Occipital lobe (tissue), 1 donor: ENCODE measurements at regions not wholly inside any gene's neighbourhood (a gene's known extent, or its start where the extent isn't known, plus 50 kb on each side); places are given as distances from the start of the nearest gene placed in this dataset.

Source experiments
- DNase-seq: peaks from one replicate; lab custom pipeline; 2025; lab: John Stamatoyannopoulos, UW

GRCh38 chr21:21605521-21605920 is 607.3 kb downstream of the NCAM2 start:
- DNase-seq = no peak

GRCh38 chr21:21606041-21606440 is 607.8 kb downstream of the NCAM2 start:
- no peak for DNase-seq

GRCh38 chr21:21612466-21612865 is 614.3 kb downstream of the NCAM2 start:
- DNase-seq = no peak

- no peak for DNase-seq
These were observed 616.8 kb downstream of the NCAM2 start for GRCh38 chr21:21614966-21615365.

- no peak for DNase-seq
These were observed 624.4 kb downstream of the NCAM2 start for GRCh38 chr21:21622460-21623234.

GRCh38 chr21:21624674-21625073 is 626.5 kb downstream of the NCAM2 start:
- no peak for DNase-seq

GRCh38 chr21:21631961-21632360 is 633.8 kb downstream of the NCAM2 start:
- DNase-seq = no peak

- DNase-seq = no peak
These were observed 634.7 kb downstream of the NCAM2 start for GRCh38 chr21:21632926-21633325.

GRCh38 chr21:21661741-21662140 is 663.5 kb downstream of the NCAM2 start:
- no peak for DNase-seq

- no peak for DNase-seq
These were observed 664.6 kb downstream of the NCAM2 start for GRCh38 chr21:21662776-21663175.

- DNase-seq = no peak
These were observed 666.7 kb downstream of the NCAM2 start for GRCh38 chr21:21664871-21665270.

GRCh38 chr21:21666689-21667088 is 668.5 kb downstream of the NCAM2 start:
- DNase-seq = no peak

- DNase-seq = no peak
These were observed 670.0 kb downstream of the NCAM2 start for GRCh38 chr21:21668198-21668597.

- no peak for DNase-seq
These were observed 675.8 kb downstream of the NCAM2 start for GRCh38 chr21:21673959-21674358.

- DNase-seq = no peak
These were observed 677.4 kb downstream of the NCAM2 start for GRCh38 chr21:21675601-21676000.

GRCh38 chr21:21682172-21682571 is 684.0 kb downstream of the NCAM2 start:
- no peak for DNase-seq

- DNase-seq = no peak
These were observed 690.7 kb downstream of the NCAM2 start for GRCh38 chr21:21688889-21689288.

- no peak for DNase-seq
These were observed 692.0 kb downstream of the NCAM2 start for GRCh38 chr21:21690068-21690665.

GRCh38 chr21:21712748-21713520 is 714.7 kb downstream of the NCAM2 start:
- no peak for DNase-seq

- DNase-seq = no peak
These were observed 715.5 kb downstream of the NCAM2 start for GRCh38 chr21:21713651-21714180.

GRCh38 chr21:21714426-21714825 is 716.2 kb downstream of the NCAM2 start:
- no peak for DNase-seq

GRCh38 chr21:21715266-21715969 is 717.2 kb downstream of the NCAM2 start:
- no peak for DNase-seq
